Transverse colon (tissue), 4 donors: ENCODE measurements at regions not wholly inside any gene's neighbourhood (a gene's known extent, or its start where the extent isn't known, plus 50 kb on each side); places are given as distances from the start of the nearest gene placed in this dataset.

Source experiments
- DNase-seq: peaks from one replicate; pipeline ENCODE4 v3.0.0-alpha.2; 2019
- H3K27ac ChIP-seq, 4 donors: fragments of 200-600 bp; sonication (generic); 2 replicates each; pipeline ENCODE4 v1.5.1; 2016 to 2018; ENCODE audit warnings: inconsistent platforms in 4 of 4
- H3K27me3 ChIP-seq: fragments of 200-600 bp; sonication (generic); 2 replicates; pipeline ENCODE4 v1.5.1; 2017; ENCODE audit warnings: inconsistent platforms
- H3K36me3 ChIP-seq, 4 donors: fragments of 200-600 bp; sonication (generic); 2 replicates each; pipeline ENCODE4 v1.5.1; 2017 to 2019; ENCODE audit warnings: inconsistent platforms in 4 of 4
- H3K4me1 ChIP-seq, 4 donors: fragments of 200-600 bp; sonication (generic); 2 replicates each; pipeline ENCODE4 v1.5.1; 2017 to 2020; ENCODE audit warnings: inconsistent platforms in 4 of 4
- H3K4me3 ChIP-seq, 4 donors: fragments of 200-600 bp; sonication (generic); 1 replicate in 1 of 4; 2 replicates in 3 of 4; pipeline versions ENCODE4 v1.5.1 to v1.6.1; 2017 to 2019; ENCODE audit warnings: inconsistent platforms in 4 of 4
- H3K9me3 ChIP-seq, 2 donors: fragments of 200-600 bp; sonication (generic); 2 replicates each; pipeline ENCODE4 v1.5.1; 2017 to 2019; ENCODE audit warnings: inconsistent platforms in 2 of 2
- CTCF ChIP-seq, 5 experiments: fragments of 200-600 bp in 3 of 5; fragments of 450-650 bp in 2 of 5; sonication (generic) in 3 of 5; IDR thresholded peaks; 1 replicate in 2 of 5; 2 replicates in 3 of 5; pipeline ENCODE4 v1.5.1; 2016 to 2017; ENCODE audit warnings: antibody characterized with exemption in 5 of 5, inconsistent platforms in 3 of 5, mild to moderate bottlenecking in 2 of 5, moderate library complexity in 1 of 5
- EP300 ChIP-seq: sonication (generic); formaldehyde crosslinking; IDR thresholded peaks from one replicate; pipeline ENCODE4 v1.6.1; 2017; ENCODE audit warnings: antibody characterized with exemption, low read depth
- POLR2A ChIP-seq: fragments of 450-650 bp; IDR thresholded peaks from one replicate; pipeline ENCODE4 v1.6.1; 2016; ENCODE audit warnings: antibody characterized with exemption, mild to moderate bottlenecking, moderate library complexity
- POLR2AphosphoS5 ChIP-seq, 3 donors: sonication (generic); formaldehyde crosslinking; IDR thresholded peaks; one replicate each; pipeline ENCODE4 v1.6.1; 2016; ENCODE audit warnings: antibody characterized with exemption in 3 of 3
- WGBS, 2 donors: methylation state at CpG; one replicate each; pipeline ENCODE4 v1.1.5; 2018; ENCODE audit warnings: low coverage in 1 of 2; 5-methylcytosine and 5-hydroxymethylcytosine counted together
- in situ Hi-C, 4 donors: fragments of 200-750 bp; cut with MboI; loops; one replicate each; pipeline versions ENCODE4 v1.15.0 to v1.15.1; 2017; ENCODE audit warnings: low sequenced_read_pairs in 3 of 4, low pct_ligation_motif_present in 1 of 4, low pct_unique_long_range_greater_than_20kb in 1 of 4
- intact Hi-C: fragments of 100-400 bp; cut with DNase I; formaldehyde crosslinking; loops from one replicate; pipeline ENCODE4 v1.15.1; 2023; ENCODE audit warnings: low total_unique reads

- DNase-seq = no peak
- Histone ChIP-seq H3K36me3 (no peaks in the 10 kb centered on the region), H3K27me3 (no peaks in the 10 kb centered on the region), H3K27ac (no peak overlapping the region), H3K9me3 (no peaks in the 10 kb centered on the region), H3K4me3 (no peak overlapping the region), H3K4me1 (no peaks in the 10 kb centered on the region)
- in situ Hi-C loops = no loop called here
- TF ChIP-seq POLR2A (no peak), CTCF (IDR thresholded peaks at IDR 0.05) (no peak), POLR2AphosphoS5 (IDR thresholded peaks at IDR 0.05) (no peak), EP300 (no peak)
- 79 to 84% methylated on average over 2 of the region's 2 CpGs for WGBS, 2 donors
- intact Hi-C loops = no loop called here
Observed at GRCh38 chr11:105282658-105283057, 143.1 kb upstream of the CARD18 start.

- DNase-seq = no peak
- H3K4me1 ChIP-seq = no peaks in the 10 kb centered on the region
- in situ Hi-C loops = no loop called here
Observed at GRCh38 chr11:105274631-105275030, 135.1 kb upstream of the CARD18 start.

GRCh38 chr11:105273660-105274280 is 134.2 kb upstream of the CARD18 start:
- no peak for TF ChIP-seq POLR2A
- TF ChIP-seq POLR2AphosphoS5 (IDR thresholded peaks at IDR 0.05) = no peak
- TF ChIP-seq EP300 = no peak
- TF ChIP-seq CTCF (IDR thresholded peaks at IDR 0.05) = no peak

More at GRCh38 chr11:105274631-105275030, 135.1 kb upstream of the CARD18 start:
- Histone ChIP-seq H3K27me3 (no peaks in the 10 kb centered on the region), H3K27ac (no peak overlapping the region), H3K4me3 (no peak overlapping the region), H3K9me3 (no peaks in the 10 kb centered on the region), H3K36me3 (no peaks in the 10 kb centered on the region)
- intact Hi-C loops = no loop called here
- TF ChIP-seq POLR2AphosphoS5 (IDR thresholded peaks at IDR 0.05) (no peak), CTCF (IDR thresholded peaks at IDR 0.05) (no peak), EP300 (no peak), POLR2A (no peak)

GRCh38 chr11:105269862-105270261 is 130.3 kb upstream of the CARD18 start:
- Histone ChIP-seq H3K9me3 (no peaks in the 10 kb centered on the region), H3K27me3 (no peaks in the 10 kb centered on the region), H3K4me1 (no peaks in the 10 kb centered on the region), H3K27ac (no peak overlapping the region), H3K36me3 (no peaks in the 10 kb centered on the region), H3K4me3 (no peak overlapping the region)
- in situ Hi-C loops (no loop called here), intact Hi-C loops (no loop called here)
- TF ChIP-seq EP300 = no peak
- TF ChIP-seq CTCF (IDR thresholded peaks at IDR 0.05) = no peak
- no peak for TF ChIP-seq POLR2A
- TF ChIP-seq POLR2AphosphoS5 (IDR thresholded peaks at IDR 0.05) = no peak
- no peak for DNase-seq

More at GRCh38 chr11:105273660-105274280, 134.2 kb upstream of the CARD18 start:
- no peaks in the 10 kb centered on the region for H3K4me1 ChIP-seq
- DNase-seq = no peak
- no peaks in the 10 kb centered on the region for H3K36me3 ChIP-seq
- no peak overlapping the region for H3K4me3 ChIP-seq
- H3K27me3 ChIP-seq = no peaks in the 10 kb centered on the region
- WGBS, 2 donors = 47 to 65% methylated on average over 1 of the region's 1 CpG
- H3K9me3 ChIP-seq = no peaks in the 10 kb centered on the region
- intact Hi-C loops = no loop called here
- in situ Hi-C loops = no loop called here
- no peak overlapping the region for H3K27ac ChIP-seq
